ENCODE measurements at regions not wholly inside any gene's neighbourhood (a gene's known extent, or its start where the extent isn't known, plus 50 kb on each side); places are given as distances from the start of the nearest gene placed in this dataset.

DNA sequence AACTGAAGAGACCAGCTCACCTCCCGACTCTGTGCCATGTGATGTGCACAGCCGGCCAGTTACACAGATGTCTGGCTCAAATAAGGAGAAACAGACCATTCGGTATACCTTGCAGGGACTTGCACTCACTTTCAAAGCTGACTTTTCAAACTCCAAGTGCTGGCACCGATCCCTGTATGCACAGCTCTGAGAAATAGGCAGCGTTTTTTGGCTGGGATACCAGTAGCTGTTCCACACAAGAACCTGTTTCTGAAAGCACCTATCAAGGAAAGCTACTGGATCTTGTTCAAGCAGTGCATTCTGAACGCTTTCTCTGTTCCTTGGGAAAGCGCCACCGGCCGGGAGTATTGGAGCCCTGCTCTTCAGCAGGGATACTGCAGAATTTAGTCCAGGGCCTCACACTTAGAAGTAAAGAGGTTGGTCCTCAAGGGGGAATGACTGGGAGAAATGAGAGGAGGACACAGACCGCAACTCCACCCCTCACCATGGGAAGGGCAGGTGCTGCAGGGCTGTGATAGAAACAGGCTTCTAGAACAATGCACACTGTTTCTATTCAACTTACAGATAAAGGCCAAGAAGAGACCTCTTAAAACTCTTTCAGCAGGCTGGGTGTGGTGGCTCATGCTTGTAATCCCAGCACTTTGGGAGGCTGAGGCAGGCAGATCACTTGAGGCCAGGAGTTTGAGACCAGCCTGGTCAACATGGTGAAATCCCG lies 53.6 kb upstream of the PABPC3 start:
- H3K9me3 Mint-ChIP-seq = no peaks in the 10 kb centered on the region
- no peaks in the 10 kb centered on the region for H3K27me3 ChIP-seq (ENCODE audit: control insufficient read depth in 2 of 2, insufficient read depth in 2 of 2, low read length in 2 of 2)
- H3K27ac Mint-ChIP-seq = no peak overlapping the region
- peaks cover 46 to 75% (median 63%) of the 10 kb centered on the region in 5 donors for H3K27me3 Mint-ChIP-seq
- H3K36me3 Mint-ChIP-seq = no peaks in the 10 kb centered on the region
- H3K4me1 Mint-ChIP-seq = peaks cover 0 to 10% (median 4%) of the 10 kb centered on the region in 7 donors
- H3K4me3 Mint-ChIP-seq = no peak overlapping the region
- intact Hi-C loops (cut with micrococcal nuclease) = no loop called here
- CTCF ChIA-PET = interaction anchor here (0.5 kb wide), 1 partner anchor 1630 kb away, joined by 3 read pairs; no protein-coding TSS in a partner anchor
- ATAC-seq (no peak), DNase-seq (no peak)
- no peak overlapping the region for H3K4me3 ChIP-seq (ENCODE audit: low read length)
- H3K9me3 ChIP-seq (ENCODE audit: control insufficient read depth in 2 of 3, low read length in 3 of 3) = no peaks in the 10 kb centered on the region
- no peak overlapping the region for H3K27ac ChIP-seq (ENCODE audit: low read depth, low read length)
- POLR2A ChIA-PET = no interaction called here
- no peaks in the 10 kb centered on the region for H3K4me1 ChIP-seq (ENCODE audit: control insufficient read depth in 2 of 2, insufficient read depth in 2 of 2, low read length in 2 of 2)
- no peaks in the 10 kb centered on the region for H3K36me3 ChIP-seq (ENCODE audit: control insufficient read depth in 2 of 3, insufficient read depth in 3 of 3, low read length in 3 of 3)

GRCh38 chr13:25044071-25044470 lies 51.9 kb upstream of the PABPC3 start:
- intact Hi-C loops (cut with micrococcal nuclease) = no loop called here
- CTCF ChIA-PET = no interaction called here
- H3K36me3 ChIP-seq (ENCODE audit: control insufficient read depth in 2 of 3, insufficient read depth in 3 of 3, low read length in 3 of 3) = no peaks in the 10 kb centered on the region
- Mint-ChIP-seq H3K27ac (no peak overlapping the region), H3K4me3 (no peak overlapping the region), H3K9me3 (peaks cover 0 to 10% (median 0%) of the 10 kb centered on the region in 11 donors), H3K4me1 (peaks cover 0 to 14% (median 4%) of the 10 kb centered on the region in 7 donors), H3K36me3 (peaks cover 0 to 2% (median 0%) of the 10 kb centered on the region in 5 donors), H3K27me3 (peaks cover 56 to 80% (median 70%) of the 10 kb centered on the region in 5 donors)
- H3K9me3 ChIP-seq (ENCODE audit: control insufficient read depth in 2 of 3, low read length in 3 of 3) = no peaks in the 10 kb centered on the region
- H3K4me3 ChIP-seq (ENCODE audit: low read length) = no peak overlapping the region
- no peak overlapping the region for H3K27ac ChIP-seq (ENCODE audit: low read depth, low read length)
- H3K27me3 ChIP-seq (ENCODE audit: control insufficient read depth in 2 of 2, insufficient read depth in 2 of 2, low read length in 2 of 2) = no peaks in the 10 kb centered on the region
- DNase-seq = no peak
- ATAC-seq = no peak
- H3K4me1 ChIP-seq (ENCODE audit: control insufficient read depth in 2 of 2, insufficient read depth in 2 of 2, low read length in 2 of 2) = no peaks in the 10 kb centered on the region
- POLR2A ChIA-PET = no interaction called here
